ENCODE measurements at regions not wholly inside any gene's neighbourhood (a gene's known extent, or its start where the extent isn't known, plus 50 kb on each side); places are given as distances from the start of the nearest gene placed in this dataset.
"Not testable (repeated sequence)": the region's sequence is repeated elsewhere in the genome, so short reads cannot be mapped to it uniquely, and the experiment has no call there.

DNA sequence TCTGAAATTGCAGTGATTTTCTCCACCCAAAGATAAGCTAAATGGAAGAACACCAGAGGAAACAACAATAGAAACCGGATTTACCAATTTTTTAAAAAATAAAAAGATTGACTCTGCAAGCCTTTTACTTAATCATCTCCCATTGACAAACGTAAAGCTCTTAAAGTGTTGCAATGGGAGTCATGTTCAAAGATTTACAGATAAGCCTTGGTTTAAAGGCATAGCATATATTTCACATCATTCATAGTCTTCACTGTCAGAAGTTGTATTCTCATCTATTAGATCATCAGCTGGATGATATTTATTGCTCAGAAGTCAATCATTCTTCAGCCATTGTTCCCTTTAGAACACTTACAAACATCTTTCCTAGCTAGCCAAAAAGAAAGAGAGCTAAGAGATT lies 397.6 kb downstream of the GBE1 start:
- no peak for DNase-seq

DNA sequence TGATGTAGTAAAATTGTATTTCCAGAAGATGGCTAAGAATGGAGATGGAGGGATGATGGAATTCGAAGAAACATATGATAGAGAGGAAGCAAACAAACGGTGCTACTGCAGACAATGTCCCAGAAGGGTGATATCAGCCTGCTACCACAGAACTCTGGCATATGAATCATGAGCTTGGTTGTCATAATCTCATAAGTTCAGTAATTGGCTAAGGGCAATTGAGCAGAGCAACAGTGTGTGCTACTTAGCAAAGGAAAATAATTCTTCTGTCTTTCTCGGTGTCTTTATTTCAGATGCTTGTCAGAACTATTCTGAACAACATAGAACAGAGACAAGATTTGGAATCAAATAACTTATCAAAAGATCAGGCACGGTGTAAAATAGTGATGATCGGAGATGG lies 407.3 kb downstream of the GBE1 start:
- DNase-seq, result no peak

DNA sequence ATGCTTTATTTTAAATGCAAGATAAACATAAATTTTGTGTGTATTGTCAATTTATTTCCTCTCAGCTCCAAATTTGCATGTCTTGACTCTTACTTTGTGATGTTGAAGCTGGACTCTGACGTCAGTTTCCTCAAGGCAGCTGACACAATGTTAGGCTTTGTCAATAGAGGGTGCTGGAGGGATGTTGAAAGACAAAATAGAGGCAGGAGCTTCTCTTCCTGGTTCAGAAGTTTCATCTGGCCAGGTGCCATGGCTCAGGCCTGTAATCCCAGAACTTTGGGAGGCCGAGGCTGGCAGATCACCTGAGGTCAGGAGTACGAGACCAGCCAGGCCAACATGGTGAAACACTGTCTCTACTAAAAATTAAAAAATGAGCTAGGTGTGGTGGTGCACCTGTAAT lies 408.6 kb downstream of the GBE1 start:
- DNase-seq, result no peak

DNA sequence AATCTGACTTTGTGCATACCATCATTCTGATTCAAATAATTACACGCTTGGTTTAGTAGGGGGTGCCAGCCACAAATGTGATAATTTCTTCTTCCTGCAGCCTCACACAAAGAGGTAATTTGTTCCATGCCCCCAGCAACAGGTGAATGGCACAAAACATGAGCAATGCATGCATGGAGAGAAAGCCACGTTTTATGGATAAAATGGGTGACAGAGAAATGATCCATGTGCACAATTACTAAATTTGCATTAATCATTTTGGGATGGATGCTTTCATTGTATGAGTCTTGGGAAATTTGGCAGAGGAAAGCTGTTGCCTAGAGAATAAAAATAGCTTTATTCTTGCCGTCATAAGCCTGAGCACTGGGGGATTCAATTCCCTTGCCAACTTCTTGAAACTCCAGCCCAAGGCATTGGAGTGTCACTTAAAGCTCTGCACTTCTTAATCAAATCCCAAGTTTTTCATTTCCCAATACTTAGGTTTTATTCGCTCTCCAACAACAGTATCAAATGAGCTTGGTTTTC lies 411.6 kb downstream of the GBE1 start:
- no peak for DNase-seq

DNA sequence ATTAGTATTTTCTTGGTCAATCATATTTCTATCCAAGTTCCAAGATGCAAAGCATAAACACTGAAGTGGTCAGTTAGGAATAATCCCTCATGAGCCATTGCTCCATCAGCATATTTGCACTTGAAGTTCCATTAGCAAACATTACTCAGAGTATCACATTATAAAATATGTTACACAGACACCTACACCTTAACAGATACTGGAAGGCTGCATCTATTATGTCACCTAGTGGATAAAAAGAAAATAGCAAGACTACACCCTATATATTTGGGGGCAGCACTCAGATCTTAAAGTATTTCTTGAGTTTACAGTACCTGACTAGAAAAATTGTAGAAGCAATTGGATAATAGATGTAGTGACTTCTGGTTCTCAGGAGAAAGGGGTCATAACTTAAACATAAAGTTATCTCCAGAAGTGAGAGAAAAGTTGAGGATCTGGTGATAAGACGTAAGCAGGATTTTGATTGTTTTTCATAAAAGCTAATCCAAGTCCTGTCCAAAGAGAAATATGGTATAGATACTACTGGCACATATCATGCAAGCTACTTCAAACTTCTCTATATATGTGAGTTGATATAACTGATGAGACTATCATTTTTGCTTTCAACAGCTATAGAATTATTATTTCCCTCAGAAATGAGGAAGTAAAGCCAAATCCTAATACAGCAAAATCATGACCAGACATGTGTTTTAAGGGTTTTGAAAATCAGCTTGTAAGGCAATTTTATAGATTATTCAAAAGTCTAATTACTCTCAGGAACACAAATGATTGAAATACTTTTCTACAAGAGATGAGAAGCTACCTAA lies 422.2 kb downstream of the GBE1 start:
- peak; percentile 25 for DNase-seq

DNA sequence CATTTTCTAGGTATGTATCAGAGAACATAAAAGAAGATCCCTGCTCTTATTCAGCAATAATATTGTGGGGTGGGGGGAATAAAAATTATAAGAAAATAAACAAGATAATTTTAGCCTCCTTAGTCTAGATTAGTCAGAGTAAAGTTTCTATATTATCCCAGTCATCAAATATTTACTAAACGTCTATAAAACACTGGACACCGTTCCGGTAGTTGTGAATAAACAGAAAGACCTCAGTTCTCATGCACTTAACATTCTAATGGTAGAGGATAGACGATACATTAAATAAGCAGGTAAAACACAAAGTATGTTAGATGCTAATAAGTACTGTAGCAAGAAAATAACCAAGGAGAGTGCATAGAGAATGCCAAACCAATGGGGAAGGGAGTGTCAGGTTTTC lies 425.0 kb downstream of the GBE1 start:
- DNase-seq, result no peak

DNA sequence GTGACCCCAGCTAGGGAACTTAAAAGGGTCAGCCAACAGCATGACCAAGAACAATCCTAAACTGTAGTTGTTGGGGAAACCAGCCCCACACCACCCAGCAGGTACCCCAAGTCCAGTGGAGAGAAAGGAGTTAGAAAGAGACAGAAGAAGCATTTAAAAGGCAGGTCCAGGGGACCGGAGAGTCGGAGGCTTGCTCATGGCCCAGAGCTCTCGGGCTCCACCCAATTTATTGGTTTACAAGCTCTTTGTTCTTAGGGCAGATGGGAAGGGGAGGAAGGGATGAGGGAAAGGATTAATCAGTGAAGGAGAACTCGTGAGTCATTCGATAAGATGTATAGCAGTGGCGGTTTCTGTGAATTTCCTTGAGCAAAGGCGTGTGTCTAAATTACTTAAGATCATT lies 431.6 kb downstream of the GBE1 start:
- DNase-seq, result not testable (repeated sequence)

DNA sequence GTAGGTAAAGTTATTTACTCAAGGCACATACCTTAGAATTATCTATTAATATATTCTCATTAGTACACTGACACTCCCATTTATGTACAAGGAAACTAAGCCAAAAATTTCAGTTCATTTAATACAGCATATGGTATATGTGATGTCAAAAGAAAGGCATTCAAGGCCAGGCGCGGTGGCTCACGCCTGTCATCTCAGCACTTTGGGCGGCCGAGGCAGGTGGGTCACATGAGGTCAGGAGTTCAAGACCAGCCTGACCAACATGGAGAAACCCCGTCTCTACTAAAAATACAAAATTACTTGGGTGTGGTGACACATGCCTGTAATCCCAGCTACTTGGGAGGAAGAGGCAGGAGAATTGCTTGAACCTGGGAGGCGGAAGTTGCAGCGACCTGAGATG lies 435.2 kb downstream of the GBE1 start:
- DNase-seq, result no peak

DNA sequence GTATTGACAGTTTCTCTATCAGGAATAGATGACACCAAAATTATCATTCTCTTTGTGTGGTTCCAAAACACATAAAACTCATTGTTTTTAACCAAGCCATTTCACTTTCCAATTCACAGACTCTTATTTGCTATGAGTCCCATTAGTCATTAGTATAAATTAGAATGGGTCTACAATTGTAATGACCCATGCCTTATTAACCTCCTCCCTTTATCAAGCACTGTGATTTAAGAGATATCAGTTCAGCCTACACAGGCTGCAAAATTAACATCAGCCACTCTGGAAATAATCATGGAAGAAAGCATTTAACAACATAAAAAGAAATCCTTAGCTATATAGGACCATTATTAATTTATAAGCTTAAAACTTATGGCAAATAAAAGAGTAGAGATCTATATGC lies 440.6 kb downstream of the GBE1 start:
- no peak for DNase-seq

DNA sequence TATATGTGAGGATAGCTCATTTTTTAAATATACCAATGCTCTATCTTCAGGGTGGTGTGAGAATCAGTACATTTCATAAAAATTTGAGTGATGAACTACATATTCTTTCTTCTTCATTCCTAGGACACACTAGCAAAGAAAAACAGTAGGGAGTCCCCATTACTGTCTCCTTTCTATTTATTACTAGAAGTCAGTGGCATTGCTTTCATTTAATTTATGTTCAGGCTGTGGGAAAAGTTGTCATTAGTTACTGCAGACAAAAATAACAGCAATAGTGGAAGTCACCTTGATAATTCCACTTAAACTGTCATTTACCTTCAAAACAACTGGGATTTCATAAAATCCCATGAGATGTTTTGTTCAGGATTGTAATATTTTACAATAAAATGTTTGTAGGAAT lies 446.4 kb downstream of the GBE1 start:
- no peak for DNase-seq

DNA sequence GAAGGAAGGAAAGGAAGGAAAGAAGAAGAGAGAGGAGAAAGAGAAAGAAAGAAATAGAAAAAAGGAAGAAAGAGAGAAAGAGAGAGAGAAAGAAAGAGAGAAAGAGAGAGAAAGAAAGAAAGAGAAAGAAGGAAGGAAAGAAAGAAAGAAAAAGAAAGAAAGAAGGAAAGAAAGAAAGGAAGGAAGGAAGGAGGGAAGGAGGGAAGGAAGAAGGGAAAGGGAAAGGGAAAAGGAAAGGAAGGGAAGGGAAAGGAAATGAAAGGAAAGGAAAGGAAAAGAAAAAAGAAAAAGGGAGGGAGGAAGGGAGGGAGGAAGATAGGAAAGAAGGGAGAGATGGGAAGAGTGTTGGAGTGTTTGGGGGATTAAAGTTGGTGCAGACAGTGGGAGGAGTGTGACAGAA lies 450.1 kb downstream of the GBE1 start:
- DNase-seq, result no peak

DNA sequence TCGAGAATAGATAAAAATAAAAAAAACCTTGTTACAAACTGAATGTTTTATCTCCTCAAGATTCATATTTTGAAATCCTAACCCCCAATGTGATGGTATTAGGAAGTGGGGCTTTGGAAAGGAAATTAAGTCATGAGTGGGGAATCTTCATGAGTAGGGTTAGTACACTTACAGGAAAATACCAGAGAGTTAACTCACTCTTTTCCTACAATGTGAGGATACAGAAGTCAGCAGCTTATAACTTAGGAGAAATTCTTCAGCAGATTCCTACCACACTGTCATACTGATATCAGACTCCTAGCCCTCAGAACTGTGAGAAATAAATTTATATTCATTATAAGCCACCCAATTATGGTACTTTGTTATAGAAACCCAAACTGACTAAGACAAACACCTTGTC lies 453.1 kb downstream of the GBE1 start:
- DNase-seq, result no peak

DNA sequence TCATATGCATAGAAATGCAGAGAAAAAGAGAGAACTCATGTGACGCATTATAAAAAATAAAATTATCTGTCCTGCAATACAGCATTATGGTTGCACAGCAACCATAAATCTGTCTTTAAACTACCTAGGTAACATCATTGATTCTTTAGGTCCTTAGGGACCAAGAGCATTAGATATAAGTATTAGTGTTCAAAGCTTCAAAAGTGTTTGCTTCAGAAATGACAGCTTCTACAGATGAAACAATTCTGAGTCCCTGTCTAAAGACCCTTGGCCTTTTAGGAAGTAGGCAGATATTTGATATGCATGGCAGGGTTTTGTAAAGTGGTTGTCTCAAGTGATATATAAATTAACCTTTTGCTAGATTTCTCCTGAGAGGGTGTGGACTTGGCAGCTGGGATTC lies 454.2 kb downstream of the GBE1 start:
- DNase-seq, result no peak

DNA sequence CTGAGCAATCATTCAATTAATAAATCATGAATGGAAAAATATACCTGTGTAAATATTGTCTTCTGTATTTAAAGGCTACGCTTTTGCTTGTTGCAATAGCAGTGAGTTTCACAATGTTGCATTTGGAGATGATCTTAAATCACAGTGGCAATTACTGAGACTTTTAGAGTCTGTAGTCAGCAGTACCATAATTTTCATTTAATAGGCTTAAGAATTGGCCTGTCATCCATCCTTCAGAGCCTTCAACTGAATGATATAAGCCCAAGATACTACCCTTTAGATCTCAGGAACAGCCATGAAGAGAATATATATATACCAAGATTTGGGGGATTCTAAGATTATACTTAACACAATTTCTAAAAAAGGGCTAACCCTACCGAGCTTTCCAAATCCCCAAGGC lies 458.1 kb downstream of the GBE1 start:
- no peak for DNase-seq

DNA sequence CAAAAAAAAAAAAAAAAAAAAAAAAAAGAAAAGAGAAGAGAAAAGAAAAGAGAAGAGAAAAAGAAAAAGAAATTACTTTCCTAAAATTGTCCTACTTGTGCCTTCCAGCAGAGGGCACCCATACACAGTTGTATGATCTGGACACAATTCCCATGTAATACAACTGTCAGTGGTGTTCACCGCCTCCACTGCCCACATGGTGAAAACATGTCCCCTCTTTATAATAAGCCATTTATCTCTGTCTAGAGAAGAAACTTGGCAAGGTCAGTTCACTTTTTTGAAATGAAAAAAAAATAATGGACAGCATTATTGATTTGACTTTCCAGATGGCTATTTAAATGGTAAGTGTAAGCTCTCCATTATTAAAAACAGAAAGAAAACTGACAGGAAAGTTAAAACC lies 459.4 kb downstream of the GBE1 start:
- DNase-seq, result peak; percentile 30

DNA sequence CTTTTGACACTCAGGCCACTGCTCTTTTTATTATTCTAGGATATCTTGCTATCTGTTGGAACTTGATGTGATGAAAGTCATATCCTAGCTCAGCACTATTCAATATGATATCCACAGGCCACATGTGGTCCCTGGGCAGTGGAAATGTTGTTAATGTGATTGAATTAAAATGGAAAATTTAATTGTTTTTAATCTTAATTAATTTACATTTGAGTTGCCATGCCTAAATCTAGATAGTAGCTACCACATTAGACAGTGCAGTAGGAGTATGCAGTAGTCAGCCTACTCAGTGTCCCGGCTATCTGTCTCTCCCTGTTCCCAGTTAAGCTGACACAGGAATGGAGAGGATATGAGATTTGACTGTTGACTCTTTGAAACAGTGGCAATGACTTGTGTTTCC lies 460.2 kb downstream of the GBE1 start:
- no peak for DNase-seq

DNA sequence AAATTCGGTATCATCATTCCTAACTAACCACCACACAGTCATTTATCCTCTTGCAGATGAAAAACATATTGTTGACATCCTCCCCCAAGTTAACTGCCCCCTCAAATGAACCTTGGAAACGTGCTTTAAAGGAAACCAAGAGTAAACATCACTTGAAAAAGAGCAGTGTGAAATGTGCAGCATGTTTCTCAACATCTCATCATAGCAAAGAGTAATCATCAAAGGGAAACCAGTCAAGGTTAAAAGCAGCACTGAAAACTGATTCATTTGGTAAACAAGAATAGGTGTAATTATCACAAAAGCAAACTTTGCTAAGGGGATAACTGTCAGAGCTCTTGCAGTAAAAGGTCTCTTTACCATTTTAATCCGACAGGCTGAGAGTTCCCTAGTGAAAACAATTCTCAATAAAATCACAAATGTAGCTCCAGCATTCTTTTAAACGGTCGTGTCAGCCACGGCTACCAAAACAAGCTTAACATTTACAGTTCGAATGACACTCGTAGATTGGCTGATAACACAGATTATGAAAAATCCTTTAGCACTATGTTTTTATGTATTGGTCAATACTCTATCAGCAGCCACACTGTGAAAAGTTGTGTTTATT lies 461.0 kb downstream of the GBE1 start:
- DNase-seq, result peak; percentile 23

DNA sequence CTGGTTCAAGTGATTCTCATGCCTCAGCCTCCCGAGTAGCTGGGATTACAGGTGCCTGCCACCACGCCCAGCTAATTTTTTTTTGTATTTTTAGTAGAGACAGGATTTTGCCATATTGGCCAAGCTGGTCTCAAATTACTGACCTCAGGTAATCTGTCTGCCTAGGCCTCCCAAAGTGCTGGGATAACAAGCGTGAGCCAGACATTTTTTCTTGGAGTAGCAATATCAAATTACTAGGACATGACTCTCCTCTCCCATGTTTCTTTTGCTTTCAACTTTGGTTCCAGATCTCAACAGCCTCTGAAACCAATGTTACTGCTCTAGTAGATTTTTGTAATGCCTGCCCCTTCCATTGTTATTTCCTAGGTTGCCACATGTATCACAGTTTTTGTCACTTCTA lies 462.0 kb downstream of the GBE1 start:
- peak; percentile 9 for DNase-seq

DNA sequence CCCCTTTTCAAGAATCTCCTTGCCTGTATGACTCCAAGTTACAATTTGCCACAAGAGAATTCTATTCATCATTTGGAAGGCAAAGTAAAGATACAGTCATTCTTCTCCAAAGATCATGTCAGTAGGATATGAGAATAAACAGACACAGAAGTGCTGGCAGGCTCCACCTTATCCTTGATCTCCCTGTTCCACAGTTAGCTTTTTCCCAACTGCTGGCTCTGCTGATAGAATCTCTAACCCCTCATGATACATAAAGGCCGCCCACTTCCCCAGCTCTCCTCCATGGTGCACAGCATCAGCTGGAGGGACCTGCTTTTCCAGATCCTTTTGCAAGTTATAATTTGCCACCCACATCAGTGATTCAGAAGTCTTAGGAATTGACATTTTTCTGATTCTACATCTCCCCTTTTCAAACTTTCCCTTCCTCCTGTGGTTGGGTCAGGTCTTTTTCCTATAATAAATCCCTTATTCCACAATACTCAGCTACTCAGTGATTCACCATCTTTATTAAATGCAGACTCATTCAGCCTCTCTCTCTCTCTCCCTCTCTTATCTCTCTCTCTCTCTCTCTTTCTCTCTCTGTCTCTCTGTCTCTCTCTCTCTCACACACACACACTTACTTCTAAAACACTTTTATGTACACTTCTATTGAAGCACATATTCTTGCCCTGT lies 465.4 kb downstream of the GBE1 start:
- DNase-seq, result no peak

DNA sequence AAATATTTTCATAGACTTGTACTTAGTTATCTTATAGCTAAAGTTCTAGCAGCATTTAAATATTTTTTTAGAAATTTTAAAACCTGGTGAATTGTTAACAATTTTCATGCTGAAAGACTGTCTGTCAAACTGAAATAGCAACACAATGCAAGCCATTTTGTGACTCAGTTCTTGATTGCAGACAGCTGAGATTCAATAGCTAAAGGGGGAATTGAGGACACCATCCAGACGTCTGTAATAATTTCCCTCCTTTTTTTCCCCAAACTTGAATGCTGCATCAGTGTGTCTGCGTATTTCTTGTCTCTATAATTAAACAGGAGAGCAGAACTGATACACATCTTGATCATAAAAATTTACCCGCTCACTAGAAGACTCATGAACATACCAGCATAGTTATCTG lies 468.3 kb downstream of the GBE1 start:
- no peak for DNase-seq

DNA sequence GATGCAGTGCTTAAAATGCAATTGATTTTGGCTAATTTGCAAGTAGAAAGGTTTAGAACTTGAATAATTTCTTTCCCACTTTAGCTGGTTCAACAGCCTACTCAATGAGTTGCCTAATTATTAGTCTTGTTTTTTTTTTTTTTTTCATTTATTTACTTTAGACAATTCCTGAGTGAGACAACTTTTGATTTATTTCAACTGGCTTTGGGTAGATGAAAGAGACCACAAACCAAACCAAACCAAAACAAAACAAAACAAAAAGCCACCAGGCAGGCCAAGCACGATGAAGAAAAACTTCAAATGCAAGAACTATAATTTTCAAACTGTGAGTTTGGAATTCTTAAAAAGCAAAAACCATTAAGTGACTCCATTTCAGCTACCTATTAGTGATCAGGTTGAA lies 469.9 kb downstream of the GBE1 start:
- no peak for DNase-seq

DNA sequence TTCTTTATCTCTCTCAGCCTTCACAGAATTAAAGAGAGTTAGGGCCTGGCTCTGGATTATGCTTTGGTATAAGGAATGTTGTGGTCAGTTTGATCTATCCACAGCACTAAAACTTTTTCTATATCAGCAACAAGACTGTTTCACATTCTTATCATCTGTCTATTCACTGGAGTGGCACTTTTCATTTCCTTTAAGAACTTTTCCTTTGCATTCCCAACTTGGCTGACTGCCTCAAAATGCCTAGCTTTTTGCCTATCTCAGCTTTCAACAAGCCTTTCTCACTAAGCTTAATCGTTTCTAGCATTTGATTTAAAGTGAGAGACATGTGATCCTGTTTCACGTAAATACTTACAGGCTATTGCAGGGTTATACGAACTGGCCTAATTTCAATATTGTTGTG lies 471.8 kb downstream of the GBE1 start:
- DNase-seq, result no peak

DNA sequence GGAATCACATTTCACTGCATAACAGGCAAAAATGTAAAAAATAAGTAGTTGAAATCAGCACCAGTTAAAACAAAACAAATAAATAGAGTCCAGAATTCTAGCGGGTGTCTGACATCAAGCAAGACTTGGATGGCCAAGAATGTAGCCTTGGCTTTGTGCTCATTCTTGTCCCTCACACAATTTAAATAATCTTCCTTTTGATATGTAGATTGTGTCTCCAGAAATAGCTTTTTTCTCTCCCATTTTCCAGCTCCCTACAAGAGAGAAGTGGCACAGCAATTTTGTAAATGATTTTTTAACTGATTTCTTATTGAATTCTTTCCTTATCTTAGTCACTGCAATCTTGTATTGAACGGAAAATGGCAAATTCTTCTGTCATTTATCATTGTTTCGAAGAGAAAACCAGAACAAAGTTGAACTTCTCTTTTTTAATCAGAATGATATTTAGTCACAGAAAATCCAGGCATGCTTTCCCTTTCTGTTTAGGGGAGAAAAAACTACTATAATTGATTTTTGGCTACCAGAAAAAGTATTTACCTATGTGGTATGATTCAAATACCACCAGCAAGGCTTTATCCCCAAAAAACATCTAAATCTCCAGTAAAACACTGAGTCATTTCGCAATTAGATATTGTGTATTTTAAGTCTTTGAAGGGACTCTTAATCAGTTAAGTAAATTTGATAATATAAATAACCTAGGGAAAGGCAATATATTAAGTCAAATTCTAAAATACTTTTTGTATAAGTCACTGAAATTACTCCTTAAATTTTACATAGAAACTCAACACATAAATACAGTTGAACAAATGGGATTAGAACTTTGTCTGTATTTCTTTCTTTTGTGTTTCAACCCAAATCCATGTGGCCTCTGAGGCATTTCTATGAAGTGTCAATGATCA lies 481.7 kb downstream of the GBE1 start:
- no peak for DNase-seq
